RCC 7860 (cell line): ENCODE measurements at regions not wholly inside any gene's neighbourhood (a gene's known extent, or its start where the extent isn't known, plus 50 kb on each side); places are given as distances from the start of the nearest gene placed in this dataset.

ENCODE experiments used
- DNase-seq: peaks from one replicate; pipeline ENCODE4 v3.0.0-alpha.2; 2015; ENCODE audit warnings: low spot score
- FAIRE-seq: peaks from 2 replicates; lab custom pipeline; 2012; peaks lifted over from hg19 to GRCh38; lab: Jason Lieb, UNC

GRCh38 chr4:36779601-36780000 is 464.9 kb upstream of the NWD2 start:
- no peak for DNase-seq
- FAIRE-seq = no peak

- FAIRE-seq (no peak), DNase-seq (no peak)
Observed at GRCh38 chr4:36785973-36786372, 458.6 kb upstream of the NWD2 start.

GRCh38 chr4:36786519-36786918 is 458.0 kb upstream of the NWD2 start:
- no peak for DNase-seq
- FAIRE-seq = no peak

- no peak for DNase-seq
- no peak for FAIRE-seq
Observed at GRCh38 chr4:36794716-36795115, 449.8 kb upstream of the NWD2 start.

GRCh38 chr4:36812149-36812548 is 432.4 kb upstream of the NWD2 start:
- FAIRE-seq (no peak), DNase-seq (no peak)

- DNase-seq (no peak), FAIRE-seq (no peak)
Observed at GRCh38 chr4:36815536-36815935, 429.0 kb upstream of the NWD2 start.

- FAIRE-seq (no peak), DNase-seq (no peak)
Observed at GRCh38 chr4:36823199-36823967, 421.2 kb upstream of the NWD2 start.

GRCh38 chr4:36824682-36825081 is 419.9 kb upstream of the NWD2 start:
- DNase-seq (no peak), FAIRE-seq (no peak)

- FAIRE-seq (no peak), DNase-seq (no peak)
Observed at GRCh38 chr4:36835246-36835645, 409.3 kb upstream of the NWD2 start.

- no peak for FAIRE-seq
- peak; percentile 12 for DNase-seq
Observed at GRCh38 chr4:36841583-36842326, 402.8 kb upstream of the NWD2 start.

- DNase-seq = no peak
- no peak for FAIRE-seq
Observed at GRCh38 chr4:36844448-36844847, 400.1 kb upstream of the NWD2 start.

GRCh38 chr4:36852856-36853255 is 391.7 kb upstream of the NWD2 start:
- no peak for FAIRE-seq
- DNase-seq = no peak

GRCh38 chr4:36854554-36854953 is 390.0 kb upstream of the NWD2 start:
- FAIRE-seq (no peak), DNase-seq (no peak)

GRCh38 chr4:36863601-36864000 is 380.9 kb upstream of the NWD2 start:
- no peak for FAIRE-seq

GRCh38 chr4:36870121-36870520 is 374.4 kb upstream of the NWD2 start:
- FAIRE-seq = no peak
- no peak for DNase-seq

More at GRCh38 chr4:36863601-36864000, 380.9 kb upstream of the NWD2 start:
- no peak for DNase-seq

GRCh38 chr4:36872679-36873078 is 371.9 kb upstream of the NWD2 start:
- FAIRE-seq (no peak), DNase-seq (no peak)

- DNase-seq = no peak
- FAIRE-seq = no peak
Observed at GRCh38 chr4:36884151-36884550, 360.4 kb upstream of the NWD2 start.

- FAIRE-seq (no peak), DNase-seq (no peak)
Observed at GRCh38 chr4:36891971-36892370, 352.6 kb upstream of the NWD2 start.

- DNase-seq (no peak), FAIRE-seq (no peak)
Observed at GRCh38 chr4:36900446-36900987, 344.0 kb upstream of the NWD2 start.

GRCh38 chr4:36904823-36905222 is 339.7 kb upstream of the NWD2 start:
- FAIRE-seq (no peak), DNase-seq (no peak)

- no peak for DNase-seq
- FAIRE-seq = no peak
Observed at GRCh38 chr4:36914106-36914505, 330.4 kb upstream of the NWD2 start.

- FAIRE-seq = no peak
- no peak for DNase-seq
Observed at GRCh38 chr4:36915717-36916116, 328.8 kb upstream of the NWD2 start.
